Keratinocyte (primary cell): ENCODE measurements at regions not wholly inside any gene's neighbourhood (a gene's known extent, or its start where the extent isn't known, plus 50 kb on each side); places are given as distances from the start of the nearest gene placed in this dataset.

Experiments used
- DNase-seq: peaks from one replicate; pipeline ENCODE4 v3.0.0-alpha.2; 2011; ENCODE audit warnings: low read depth, missing footprints, low spot score
- FAIRE-seq: peaks from 2 replicates; lab custom pipeline; 2011; peaks lifted over from hg19 to GRCh38; lab: Jason Lieb, UNC
- H2AFZ ChIP-seq: 2 replicates; pipeline ENCODE4 v1.6.0; 2012; ENCODE audit warnings: low read length, control low read depth, inconsistent platforms; ENCODE audit not compliant: control insufficient read depth
- H3K27ac ChIP-seq: 2 replicates; pipeline ENCODE4 v1.5.1; 2011; ENCODE audit warnings: low read length; ENCODE audit not compliant: control insufficient read depth, insufficient read depth
- H3K27me3 ChIP-seq: 3 replicates; pipeline ENCODE4 v1.6.0; 2011; ENCODE audit warnings: low read length; ENCODE audit not compliant: control insufficient read depth, insufficient read depth; ENCODE audit errors: extremely low read depth
- H3K36me3 ChIP-seq, 2 experiments: 2 replicates in 1 of 2; 3 replicates in 1 of 2; pipeline ENCODE4 v1.5.1; 2011; ENCODE audit warnings: low read length in 2 of 2, mild to moderate bottlenecking in 1 of 2; ENCODE audit not compliant: control insufficient read depth in 2 of 2, insufficient read depth in 2 of 2; ENCODE audit errors: extremely low read depth in 1 of 2
- H3K4me1 ChIP-seq: 3 replicates; pipeline ENCODE4 v1.5.1; 2011; ENCODE audit warnings: low read length; ENCODE audit not compliant: control insufficient read depth, insufficient read depth; ENCODE audit errors: extremely low read depth
- H3K4me2 ChIP-seq: 3 replicates; pipeline ENCODE4 v1.6.0; 2011; ENCODE audit warnings: low read depth, low read length; ENCODE audit not compliant: control insufficient read depth, insufficient read depth; ENCODE audit errors: extremely low read depth
- H3K4me3 ChIP-seq, 3 experiments: fragments of 200-600 bp in 1 of 3; sonication (generic) in 1 of 3; 2 replicates in 2 of 3; 3 replicates in 1 of 3; pipeline ENCODE4 v1.5.1; 2011 to 2016; ENCODE audit warnings: low read length in 3 of 3, mild to moderate bottlenecking in 3 of 3, control low read depth in 2 of 3, inconsistent platforms in 1 of 3, low read depth in 1 of 3, mixed read lengths in 1 of 3, mixed run types in 1 of 3, moderate library complexity in 1 of 3; ENCODE audit not compliant: control insufficient read depth in 2 of 3, insufficient read depth in 2 of 3; ENCODE audit errors: extremely low read depth in 1 of 3
- H3K79me2 ChIP-seq: 2 replicates; pipeline ENCODE4 v1.6.0; 2012; ENCODE audit warnings: low read length; ENCODE audit not compliant: control insufficient read depth, insufficient read depth
- H3K9ac ChIP-seq: 3 replicates; pipeline ENCODE4 v1.6.0; 2011; ENCODE audit warnings: low read length; ENCODE audit not compliant: control insufficient read depth, insufficient read depth; ENCODE audit errors: extremely low read depth
- H3K9me1 ChIP-seq: 3 replicates; pipeline ENCODE4 v1.6.0; 2011; ENCODE audit warnings: low read length; ENCODE audit not compliant: control insufficient read depth, insufficient read depth; ENCODE audit errors: extremely low read depth
- H3K9me3 ChIP-seq: 2 replicates; pipeline ENCODE4 v1.5.1; 2012; ENCODE audit warnings: low read depth, low read length; ENCODE audit not compliant: control insufficient read depth
- H4K20me1 ChIP-seq: 3 replicates; pipeline ENCODE4 v1.6.0; 2011; ENCODE audit warnings: low read length; ENCODE audit not compliant: control insufficient read depth, insufficient read depth; ENCODE audit errors: extremely low read depth
- EZH2 ChIP-seq: IDR thresholded peaks from one replicate; pipeline ENCODE4 v1.6.1; 2012; ENCODE audit warnings: inconsistent platforms, mild to moderate bottlenecking, low read length, moderate library complexity
- dilution Hi-C: fragments of 300-500 bp; cut with MboI; formaldehyde crosslinking; loops from one replicate; pipeline ENCODE4 v1.7.0; 2020; ENCODE audit warnings: low sequenced_read_pairs; ENCODE audit not compliant: extremely low pct_ligation_motif_present
- TF ChIP-seq, protein P1 (sequence below), 3 experiments: IDR thresholded peaks in 1 of 3; conservative IDR thresholded peaks in 1 of 3; optimal IDR thresholded peaks in 1 of 3; 2 replicates in 2 of 3; 3 replicates in 1 of 3; pipeline versions ENCODE3 to v1.5.1; 2011; ENCODE audit warnings: low read length in 3 of 3, mild to moderate bottlenecking in 3 of 3, moderate library complexity in 2 of 3, control low read depth in 1 of 3, inconsistent platforms in 1 of 3; ENCODE audit not compliant: insufficient read depth in 2 of 3; ENCODE audit errors: extremely low read depth in 1 of 3

- no peak for DNase-seq
- H3K9me3 ChIP-seq = no peaks in the 10 kb centered on the region
- dilution Hi-C loops = no loop called here
- no peak overlapping the region for H3K4me2 ChIP-seq
- H3K36me3 ChIP-seq = no peaks in the 10 kb centered on the region
- H4K20me1 ChIP-seq = no peaks in the 10 kb centered on the region
- no peak overlapping the region for H3K9ac ChIP-seq
- FAIRE-seq = no peak
- no peak overlapping the region for H3K27ac ChIP-seq
- TF ChIP-seq, protein P1, sequence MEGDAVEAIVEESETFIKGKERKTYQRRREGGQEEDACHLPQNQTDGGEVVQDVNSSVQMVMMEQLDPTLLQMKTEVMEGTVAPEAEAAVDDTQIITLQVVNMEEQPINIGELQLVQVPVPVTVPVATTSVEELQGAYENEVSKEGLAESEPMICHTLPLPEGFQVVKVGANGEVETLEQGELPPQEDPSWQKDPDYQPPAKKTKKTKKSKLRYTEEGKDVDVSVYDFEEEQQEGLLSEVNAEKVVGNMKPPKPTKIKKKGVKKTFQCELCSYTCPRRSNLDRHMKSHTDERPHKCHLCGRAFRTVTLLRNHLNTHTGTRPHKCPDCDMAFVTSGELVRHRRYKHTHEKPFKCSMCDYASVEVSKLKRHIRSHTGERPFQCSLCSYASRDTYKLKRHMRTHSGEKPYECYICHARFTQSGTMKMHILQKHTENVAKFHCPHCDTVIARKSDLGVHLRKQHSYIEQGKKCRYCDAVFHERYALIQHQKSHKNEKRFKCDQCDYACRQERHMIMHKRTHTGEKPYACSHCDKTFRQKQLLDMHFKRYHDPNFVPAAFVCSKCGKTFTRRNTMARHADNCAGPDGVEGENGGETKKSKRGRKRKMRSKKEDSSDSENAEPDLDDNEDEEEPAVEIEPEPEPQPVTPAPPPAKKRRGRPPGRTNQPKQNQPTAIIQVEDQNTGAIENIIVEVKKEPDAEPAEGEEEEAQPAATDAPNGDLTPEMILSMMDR (optimal IDR thresholded peaks at IDR 0.05 in 1 of 3, IDR thresholded peaks at IDR 0.05 in 1 of 3, conservative IDR thresholded peaks at IDR 0.05 in 1 of 3; ENCODE audit: extremely low read depth in 1 of 3, insufficient read depth in 2 of 3, low read length in 3 of 3) = no peak
- TF ChIP-seq EZH2 = no peak
- H3K27me3 ChIP-seq = peaks cover 8% of the 10 kb centered on the region
- H3K9me1 ChIP-seq = no peaks in the 10 kb centered on the region
- H3K4me1 ChIP-seq = no peaks in the 10 kb centered on the region
- no peak overlapping the region for H3K4me3 ChIP-seq
- no peak overlapping the region for H2AFZ ChIP-seq
- no peaks in the 10 kb centered on the region for H3K79me2 ChIP-seq
These were observed 174.6 kb upstream of the KBTBD8 start for GRCh38 chr3:66823532-66823931.

DNA sequence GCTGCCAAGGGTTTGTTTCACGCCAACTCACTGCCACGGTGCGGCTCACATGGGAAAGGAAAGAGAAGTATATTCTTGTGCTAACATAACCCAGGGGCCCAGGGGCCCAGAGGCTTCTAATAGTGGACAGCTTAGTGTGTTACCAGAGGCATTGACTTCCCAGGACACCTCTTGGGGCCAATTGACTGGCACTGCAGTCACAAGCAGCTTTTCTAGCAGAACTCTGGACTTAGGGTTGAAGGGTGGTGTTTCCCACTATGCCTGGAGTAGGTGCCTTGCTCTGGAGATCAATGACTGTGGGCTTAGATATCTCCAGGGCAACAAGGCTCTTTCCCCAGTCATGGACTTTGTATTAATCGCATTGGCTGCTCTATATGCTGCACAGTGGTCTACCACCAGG lies 172.7 kb upstream of the KBTBD8 start:
- H3K27ac ChIP-seq = no peak overlapping the region
- H3K4me1 ChIP-seq = no peaks in the 10 kb centered on the region
- H3K9me1 ChIP-seq = no peaks in the 10 kb centered on the region
- peaks cover 11% of the 10 kb centered on the region for H3K27me3 ChIP-seq
- FAIRE-seq = no peak
- H4K20me1 ChIP-seq = no peaks in the 10 kb centered on the region
- H3K4me3 ChIP-seq = no peak overlapping the region
- DNase-seq = no peak
- H3K9ac ChIP-seq = no peak overlapping the region
- no peaks in the 10 kb centered on the region for H3K79me2 ChIP-seq
- H2AFZ ChIP-seq = no peak overlapping the region
- dilution Hi-C loops = no loop called here
- no peak overlapping the region for H3K4me2 ChIP-seq
- TF ChIP-seq, protein P1 (optimal IDR thresholded peaks at IDR 0.05 in 1 of 3, IDR thresholded peaks at IDR 0.05 in 1 of 3, conservative IDR thresholded peaks at IDR 0.05 in 1 of 3; ENCODE audit: extremely low read depth in 1 of 3, insufficient read depth in 2 of 3, low read length in 3 of 3) = no peak
- TF ChIP-seq EZH2 = no peak
- H3K36me3 ChIP-seq = no peaks in the 10 kb centered on the region
- H3K9me3 ChIP-seq = no peaks in the 10 kb centered on the region
